ENCODE measurements at regions not wholly inside any gene's neighbourhood (a gene's known extent, or its start where the extent isn't known, plus 50 kb on each side); places are given as distances from the start of the nearest gene placed in this dataset.

DNA sequence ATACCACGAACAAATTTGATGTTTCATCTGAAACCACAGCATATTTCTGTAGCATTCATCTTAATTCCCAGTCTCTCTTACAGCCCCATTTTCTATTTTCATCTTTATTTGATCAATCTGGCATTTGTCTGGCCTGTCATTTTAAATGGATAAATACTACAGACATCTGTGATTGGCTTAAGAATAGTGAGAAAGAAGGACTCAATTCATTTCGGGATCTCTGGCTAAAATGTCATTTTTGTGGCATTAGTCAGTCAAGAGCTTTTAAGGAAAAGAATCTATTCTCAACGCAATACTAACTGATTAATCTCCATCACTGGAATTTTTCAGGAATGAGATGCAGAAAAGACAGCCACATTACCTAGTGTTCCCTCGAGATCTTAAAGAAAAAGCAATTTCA is 585.9 kb downstream of the IRS1 start:
- TF ChIP-seq, protein P1, sequence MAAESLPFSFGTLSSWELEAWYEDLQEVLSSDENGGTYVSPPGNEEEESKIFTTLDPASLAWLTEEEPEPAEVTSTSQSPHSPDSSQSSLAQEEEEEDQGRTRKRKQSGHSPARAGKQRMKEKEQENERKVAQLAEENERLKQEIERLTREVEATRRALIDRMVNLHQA (CRISPR knock-in tag; IDR thresholded peaks at IDR 0.05), result no peak
- TF ChIP-seq MED1 (CRISPR knock-in tag; IDR thresholded peaks at IDR 0.05), result no peak
- TF ChIP-seq TBP (CRISPR knock-in tag; IDR thresholded peaks at IDR 0.05), result no peak
- TF ChIP-seq, protein P2, sequence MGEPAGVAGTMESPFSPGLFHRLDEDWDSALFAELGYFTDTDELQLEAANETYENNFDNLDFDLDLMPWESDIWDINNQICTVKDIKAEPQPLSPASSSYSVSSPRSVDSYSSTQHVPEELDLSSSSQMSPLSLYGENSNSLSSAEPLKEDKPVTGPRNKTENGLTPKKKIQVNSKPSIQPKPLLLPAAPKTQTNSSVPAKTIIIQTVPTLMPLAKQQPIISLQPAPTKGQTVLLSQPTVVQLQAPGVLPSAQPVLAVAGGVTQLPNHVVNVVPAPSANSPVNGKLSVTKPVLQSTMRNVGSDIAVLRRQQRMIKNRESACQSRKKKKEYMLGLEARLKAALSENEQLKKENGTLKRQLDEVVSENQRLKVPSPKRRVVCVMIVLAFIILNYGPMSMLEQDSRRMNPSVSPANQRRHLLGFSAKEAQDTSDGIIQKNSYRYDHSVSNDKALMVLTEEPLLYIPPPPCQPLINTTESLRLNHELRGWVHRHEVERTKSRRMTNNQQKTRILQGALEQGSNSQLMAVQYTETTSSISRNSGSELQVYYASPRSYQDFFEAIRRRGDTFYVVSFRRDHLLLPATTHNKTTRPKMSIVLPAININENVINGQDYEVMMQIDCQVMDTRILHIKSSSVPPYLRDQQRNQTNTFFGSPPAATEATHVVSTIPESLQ (CRISPR knock-in tag; conservative IDR thresholded peaks at IDR 0.05), result no peak
- no peak for TF ChIP-seq ZZZ3 (CRISPR knock-in tag; IDR thresholded peaks at IDR 0.05; ENCODE audit: borderline replicate concordance)
- TF ChIP-seq, protein P3, sequence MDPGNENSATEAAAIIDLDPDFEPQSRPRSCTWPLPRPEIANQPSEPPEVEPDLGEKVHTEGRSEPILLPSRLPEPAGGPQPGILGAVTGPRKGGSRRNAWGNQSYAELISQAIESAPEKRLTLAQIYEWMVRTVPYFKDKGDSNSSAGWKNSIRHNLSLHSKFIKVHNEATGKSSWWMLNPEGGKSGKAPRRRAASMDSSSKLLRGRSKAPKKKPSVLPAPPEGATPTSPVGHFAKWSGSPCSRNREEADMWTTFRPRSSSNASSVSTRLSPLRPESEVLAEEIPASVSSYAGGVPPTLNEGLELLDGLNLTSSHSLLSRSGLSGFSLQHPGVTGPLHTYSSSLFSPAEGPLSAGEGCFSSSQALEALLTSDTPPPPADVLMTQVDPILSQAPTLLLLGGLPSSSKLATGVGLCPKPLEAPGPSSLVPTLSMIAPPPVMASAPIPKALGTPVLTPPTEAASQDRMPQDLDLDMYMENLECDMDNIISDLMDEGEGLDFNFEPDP (CRISPR knock-in tag; conservative IDR thresholded peaks at IDR 0.05), result no peak
- no peak for TF ChIP-seq LCORL (IDR thresholded peaks at IDR 0.05)
- no peak for TF ChIP-seq LCORL (CRISPR knock-in tag; IDR thresholded peaks at IDR 0.05)
- TF ChIP-seq NFIC (IDR thresholded peaks at IDR 0.05; ENCODE audit: low read length), result no peak
